Neural cell (in vitro differentiated cells): ENCODE measurements at regions not wholly inside any gene's neighbourhood (a gene's known extent, or its start where the extent isn't known, plus 50 kb on each side); places are given as distances from the start of the nearest gene placed in this dataset.

Source experiments
- H2AFZ ChIP-seq: fragments of 200-600, 300-800 bp; sonication (generic), shearing (Covaris generic); 2 replicates; pipeline ENCODE4 v1.6.0; 2014; ENCODE audit warnings: low read depth, mild to moderate bottlenecking, antibody characterized with exemption, low read length, moderate library complexity
- H3F3A ChIP-seq: fragments of 200-600 bp; shearing (Covaris generic); 2 replicates; pipeline ENCODE4 v1.6.1; 2016; ENCODE audit warnings: mild to moderate bottlenecking, moderate library complexity, mixed read lengths, antibody characterized with exemption, low read length; ENCODE audit not compliant: insufficient read depth, poor library complexity, severe bottlenecking
- H3K27ac ChIP-seq: fragments of 200-600, 300-800 bp; sonication (generic), shearing (Covaris generic); 2 replicates; pipeline ENCODE4 v1.5.1; 2014; ENCODE audit warnings: mild to moderate bottlenecking, low read length, moderate library complexity
- H3K27me3 ChIP-seq: fragments of 300-800, 200-600 bp; sonication (generic), shearing (Covaris generic); 2 replicates; pipeline ENCODE4 v1.6.0; 2014; ENCODE audit warnings: mild to moderate bottlenecking, low read depth, low read length, moderate library complexity; ENCODE audit not compliant: insufficient read depth
- H3K36me3 ChIP-seq: fragments of 300-800, 200-600 bp; sonication (generic), shearing (Covaris generic); 2 replicates; pipeline ENCODE4 v1.5.1; 2014; ENCODE audit warnings: mild to moderate bottlenecking, antibody characterized with exemption, low read length, moderate library complexity; ENCODE audit not compliant: insufficient read depth
- H3K4me2 ChIP-seq: fragments of 300-800, 200-600 bp; sonication (generic), shearing (Covaris generic); 2 replicates; pipeline ENCODE4 v1.6.0; 2014; ENCODE audit warnings: mild to moderate bottlenecking, low read length
- H3K4me3 ChIP-seq: fragments of 300-800, 200-600 bp; sonication (generic), shearing (Covaris generic); 2 replicates; pipeline ENCODE4 v1.5.1; 2014; ENCODE audit warnings: mild to moderate bottlenecking, low read length, moderate library complexity
- H3K79me2 ChIP-seq: fragments of 200-600 bp; shearing (Covaris generic); replicated peaks from 2 replicates; pipeline ENCODE4 v1.6.0; 2014; ENCODE audit warnings: mild to moderate bottlenecking, low read length, moderate library complexity; ENCODE audit not compliant: insufficient read depth
- H3K9ac ChIP-seq: fragments of 300-800, 200-600 bp; sonication (generic), shearing (Covaris generic); 2 replicates; pipeline ENCODE4 v1.6.1; 2016; ENCODE audit warnings: mild to moderate bottlenecking, low read length, mixed read lengths
- H3K9me2 ChIP-seq: fragments of 200-600 bp; shearing (Covaris generic); 2 replicates; pipeline ENCODE4 v1.6.1; 2016; ENCODE audit warnings: mild to moderate bottlenecking, low read length, mixed read lengths; ENCODE audit not compliant: insufficient read depth
- H3K9me3 ChIP-seq: fragments of 200-600, 300-800 bp; sonication (generic), shearing (Covaris generic); 2 replicates; pipeline ENCODE4 v1.6.1; 2016; ENCODE audit warnings: mild to moderate bottlenecking, mixed run types, low read length, moderate library complexity, mixed read lengths
- H4K20me1 ChIP-seq: fragments of 200-600 bp; shearing (Covaris generic); 2 replicates; pipeline ENCODE4 v1.6.1; 2016; ENCODE audit warnings: mild to moderate bottlenecking, mixed run types; ENCODE audit not compliant: insufficient read depth
- CTCF ChIP-seq: fragments of 450-650 bp; IDR thresholded peaks from 2 replicates; pipeline ENCODE4 v1.5.1; 2014; ENCODE audit warnings: antibody characterized with exemption, mild to moderate bottlenecking, moderate library complexity; ENCODE audit not compliant: poor library complexity, severe bottlenecking
- EP300 ChIP-seq: fragments of 450-650 bp; conservative IDR thresholded peaks from 2 replicates; pipeline ENCODE4 v1.6.1; 2014; ENCODE audit warnings: antibody characterized with exemption, mild to moderate bottlenecking, moderate library complexity; ENCODE audit not compliant: poor library complexity, severe bottlenecking
- EZH2 ChIP-seq: fragments of 200-600, 300-800 bp; shearing (Covaris generic), sonication (generic); IDR thresholded peaks from 2 replicates; pipeline ENCODE4 v1.6.1; 2014; ENCODE audit warnings: antibody characterized with exemption, low read length, borderline replicate concordance, mild to moderate bottlenecking; ENCODE audit not compliant: insufficient read depth, poor library complexity, severe bottlenecking
- MXI1 ChIP-seq: fragments of 450-650 bp; conservative IDR thresholded peaks from 2 replicates; pipeline ENCODE4 v1.6.1; 2014; ENCODE audit warnings: antibody characterized with exemption, mild to moderate bottlenecking; ENCODE audit not compliant: poor library complexity, severe bottlenecking
- POLR2AphosphoS5 ChIP-seq: IDR thresholded peaks from 2 replicates; pipeline ENCODE4 v1.6.1; 2012
- RAD21 ChIP-seq: fragments of 450-650 bp; conservative IDR thresholded peaks from 2 replicates; pipeline ENCODE4 v1.6.1; 2014; ENCODE audit warnings: antibody characterized with exemption, mild to moderate bottlenecking, moderate library complexity
- SMC3 ChIP-seq: fragments of 450-650 bp; conservative IDR thresholded peaks from 2 replicates; pipeline ENCODE4 v1.6.1; 2014; ENCODE audit warnings: antibody characterized with exemption, mild to moderate bottlenecking, moderate library complexity; ENCODE audit not compliant: poor library complexity
- TAF1 ChIP-seq: IDR thresholded peaks from 2 replicates; pipeline ENCODE4 v1.6.1; 2012; ENCODE audit warnings: low read depth
- TF ChIP-seq, protein P1 (sequence below): IDR thresholded peaks from 2 replicates; pipeline ENCODE4 v1.6.1; 2012; ENCODE audit warnings: borderline replicate concordance

DNA sequence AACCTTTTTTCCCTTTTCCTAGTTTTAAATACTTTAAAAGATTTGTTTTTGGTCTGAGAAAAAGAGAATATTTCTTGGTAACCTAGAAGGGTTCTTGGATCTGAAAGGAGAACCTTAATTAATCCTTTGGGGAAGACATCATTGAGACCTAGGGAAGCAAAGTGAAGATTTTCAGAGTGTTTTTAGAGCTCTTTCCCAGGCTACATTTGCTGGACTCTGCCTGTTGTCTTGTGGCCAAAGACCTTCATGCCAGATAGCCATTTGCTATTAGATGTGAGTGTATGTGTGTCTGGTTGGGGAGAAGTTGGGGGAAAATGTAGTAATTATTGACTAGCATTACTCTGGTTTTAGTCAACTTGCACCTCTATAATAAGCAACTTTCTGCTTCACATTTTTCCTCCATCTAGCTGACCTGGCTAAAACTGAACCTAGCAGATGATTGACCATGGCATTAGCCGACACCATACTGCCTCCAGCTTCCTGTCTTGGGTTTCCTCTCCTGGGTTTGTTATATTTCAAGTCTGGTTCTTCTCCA, 239.1 kb downstream of the USP25 start:
- Histone ChIP-seq H3K4me3 (no peak overlapping the region), H3K9ac (no peak overlapping the region), H3K27ac (no peak overlapping the region), H4K20me1 (no peaks in the 10 kb centered on the region), H3K9me2 (no peaks in the 10 kb centered on the region), H3K27me3 (no peaks in the 10 kb centered on the region), H2AFZ (no peak overlapping the region), H3K9me3 (no peaks in the 10 kb centered on the region), H3K4me2 (no peak overlapping the region), H3K79me2 (no peaks in the 10 kb centered on the region), H3K36me3 (no peaks in the 10 kb centered on the region), H3F3A (no peaks in the 10 kb centered on the region)
- no peak for TF ChIP-seq SMC3
- TF ChIP-seq, protein P1, sequence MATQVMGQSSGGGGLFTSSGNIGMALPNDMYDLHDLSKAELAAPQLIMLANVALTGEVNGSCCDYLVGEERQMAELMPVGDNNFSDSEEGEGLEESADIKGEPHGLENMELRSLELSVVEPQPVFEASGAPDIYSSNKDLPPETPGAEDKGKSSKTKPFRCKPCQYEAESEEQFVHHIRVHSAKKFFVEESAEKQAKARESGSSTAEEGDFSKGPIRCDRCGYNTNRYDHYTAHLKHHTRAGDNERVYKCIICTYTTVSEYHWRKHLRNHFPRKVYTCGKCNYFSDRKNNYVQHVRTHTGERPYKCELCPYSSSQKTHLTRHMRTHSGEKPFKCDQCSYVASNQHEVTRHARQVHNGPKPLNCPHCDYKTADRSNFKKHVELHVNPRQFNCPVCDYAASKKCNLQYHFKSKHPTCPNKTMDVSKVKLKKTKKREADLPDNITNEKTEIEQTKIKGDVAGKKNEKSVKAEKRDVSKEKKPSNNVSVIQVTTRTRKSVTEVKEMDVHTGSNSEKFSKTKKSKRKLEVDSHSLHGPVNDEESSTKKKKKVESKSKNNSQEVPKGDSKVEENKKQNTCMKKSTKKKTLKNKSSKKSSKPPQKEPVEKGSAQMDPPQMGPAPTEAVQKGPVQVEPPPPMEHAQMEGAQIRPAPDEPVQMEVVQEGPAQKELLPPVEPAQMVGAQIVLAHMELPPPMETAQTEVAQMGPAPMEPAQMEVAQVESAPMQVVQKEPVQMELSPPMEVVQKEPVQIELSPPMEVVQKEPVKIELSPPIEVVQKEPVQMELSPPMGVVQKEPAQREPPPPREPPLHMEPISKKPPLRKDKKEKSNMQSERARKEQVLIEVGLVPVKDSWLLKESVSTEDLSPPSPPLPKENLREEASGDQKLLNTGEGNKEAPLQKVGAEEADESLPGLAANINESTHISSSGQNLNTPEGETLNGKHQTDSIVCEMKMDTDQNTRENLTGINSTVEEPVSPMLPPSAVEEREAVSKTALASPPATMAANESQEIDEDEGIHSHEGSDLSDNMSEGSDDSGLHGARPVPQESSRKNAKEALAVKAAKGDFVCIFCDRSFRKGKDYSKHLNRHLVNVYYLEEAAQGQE: no peak
- TF ChIP-seq TAF1: no peak
- no peak for TF ChIP-seq EZH2
- TF ChIP-seq EP300: no peak
- no peak for TF ChIP-seq CTCF
- no peak for TF ChIP-seq POLR2AphosphoS5
- TF ChIP-seq RAD21: no peak
- no peak for TF ChIP-seq MXI1

GRCh38 chr21:15976807-15977206, 247.0 kb downstream of the USP25 start:
- no peaks in the 10 kb centered on the region for H3F3A ChIP-seq
- no peak overlapping the region for H3K27ac ChIP-seq
- no peaks in the 10 kb centered on the region for H3K79me2 ChIP-seq
- H3K9me3 ChIP-seq: no peaks in the 10 kb centered on the region
- no peak overlapping the region for H2AFZ ChIP-seq
- no peaks in the 10 kb centered on the region for H4K20me1 ChIP-seq
- H3K9ac ChIP-seq: no peak overlapping the region
- no peak overlapping the region for H3K4me2 ChIP-seq
- H3K4me3 ChIP-seq: no peak overlapping the region
- TF ChIP-seq MXI1 (no peak), EP300 (no peak), CTCF (no peak), POLR2AphosphoS5 (no peak), TAF1 (no peak), SMC3 (no peak), EZH2 (no peak), RAD21 (no peak)
- TF ChIP-seq, protein P1: no peak
- no peaks in the 10 kb centered on the region for H3K27me3 ChIP-seq
- H3K9me2 ChIP-seq: no peaks in the 10 kb centered on the region
- no peaks in the 10 kb centered on the region for H3K36me3 ChIP-seq
